HG03442 (cell line): ENCODE measurements at regions not wholly inside any gene's neighbourhood (a gene's known extent, or its start where the extent isn't known, plus 50 kb on each side); places are given as distances from the start of the nearest gene placed in this dataset.
"Not testable (repeated sequence)": the region's sequence is repeated elsewhere in the genome, so short reads cannot be mapped to it uniquely, and the experiment has no call there.

Experiments
- ATAC-seq: cut with Tn5 transposase; IDR thresholded peaks from one replicate; pipeline ENCODE4 v1.9.1; 2021; ENCODE audit warnings: mild to moderate bottlenecking, moderate library complexity; ENCODE audit not compliant: unreplicated experiment

DNA sequence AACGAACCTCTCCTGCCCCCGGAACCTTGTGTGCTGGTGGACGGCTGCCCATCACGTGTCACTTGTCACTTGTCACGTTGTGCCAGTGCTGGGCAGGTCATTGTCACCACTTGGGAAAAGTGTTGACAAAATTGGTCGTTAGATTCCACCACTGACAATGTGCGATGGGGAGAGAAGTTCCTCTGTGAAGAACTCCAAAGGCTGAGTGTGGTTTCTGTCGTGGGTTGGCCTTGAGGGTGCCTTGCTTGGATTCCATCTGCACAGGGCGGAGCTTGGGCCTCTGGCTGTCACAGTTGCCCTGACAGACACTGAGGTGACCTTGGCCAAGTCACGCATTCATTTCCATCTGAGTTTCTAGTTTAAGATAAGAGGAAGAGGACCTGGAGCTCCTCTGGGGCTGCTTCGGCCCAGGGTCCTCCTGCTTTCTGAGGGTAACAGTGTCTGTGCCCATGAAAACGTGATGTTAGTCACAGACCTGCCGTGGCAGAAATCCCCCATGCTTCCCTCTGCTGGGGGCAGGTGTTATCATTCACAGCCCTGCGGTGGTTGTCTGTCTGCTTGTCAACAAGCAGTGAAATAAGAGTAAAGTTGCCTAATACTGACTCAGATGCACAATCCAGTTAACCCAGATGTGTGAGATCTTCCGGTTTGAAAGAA is 133.6 kb downstream of the LAT start:
- not testable (repeated sequence) for ATAC-seq

- ATAC-seq: no peak
Observed at GRCh38 chr16:29117631-29118030, 132.8 kb downstream of the LAT start.

DNA sequence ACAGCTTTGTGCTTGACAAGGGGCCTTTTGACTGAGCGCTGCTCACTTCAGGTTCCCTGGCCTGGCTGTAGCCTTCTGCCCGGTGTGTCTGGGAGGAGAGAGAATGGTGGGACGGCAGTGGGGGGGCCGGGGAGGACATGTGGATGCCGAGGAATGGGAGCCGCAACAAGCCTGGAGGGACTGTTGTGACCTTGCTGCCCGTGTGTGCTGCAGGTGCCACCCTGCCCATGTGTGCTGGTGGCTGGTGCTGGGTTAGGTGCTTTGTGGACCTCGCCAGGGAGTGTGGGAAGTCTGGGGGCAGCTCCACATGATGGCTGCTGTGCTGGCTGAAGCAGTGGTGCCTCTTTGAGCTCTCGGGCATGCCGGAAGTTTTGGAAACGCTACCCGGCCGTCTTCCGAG is 132.1 kb downstream of the LAT start:
- no peak for ATAC-seq

GRCh38 chr16:29116207-29116606 is 131.4 kb downstream of the LAT start:
- not testable (repeated sequence) for ATAC-seq

DNA sequence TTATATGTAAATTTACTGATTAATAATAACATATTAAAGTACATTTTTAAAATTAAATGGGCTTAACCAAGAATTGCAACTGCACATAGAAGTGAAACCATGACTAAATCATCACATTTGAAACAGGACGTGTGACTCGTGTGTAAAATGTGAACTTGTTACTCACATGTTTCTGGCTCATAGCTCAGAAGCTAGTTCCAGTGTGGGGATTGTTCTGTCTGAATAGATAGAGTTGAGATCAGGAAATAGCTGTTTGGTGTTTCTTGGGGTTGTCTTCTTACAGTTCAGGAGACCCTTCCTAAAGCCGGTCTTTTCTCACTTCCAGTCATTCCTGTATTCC is 130.9 kb downstream of the LAT start:
- not testable (repeated sequence) for ATAC-seq

GRCh38 chr16:29114989-29115801 is 130.3 kb downstream of the LAT start:
- not testable (repeated sequence) for ATAC-seq

DNA sequence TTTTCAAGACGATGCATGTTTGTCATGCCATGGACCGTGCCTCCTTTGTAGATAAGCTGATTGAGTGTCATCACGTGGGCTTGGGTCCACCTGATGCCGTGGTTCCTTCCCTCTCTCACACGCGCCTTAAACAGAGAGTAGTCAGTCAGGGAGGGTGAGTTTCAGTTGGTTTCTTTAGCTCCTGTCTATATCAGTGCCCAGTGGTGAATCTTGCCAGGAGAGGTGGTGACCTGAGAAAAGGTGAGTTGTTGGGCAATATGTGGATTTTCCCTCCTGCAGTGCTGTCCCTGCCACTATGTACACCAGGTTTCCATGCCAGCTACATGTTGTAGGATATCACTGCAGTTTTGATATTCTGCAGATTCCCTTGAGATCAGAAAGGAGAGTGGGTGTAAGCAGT is 129.7 kb downstream of the LAT start:
- ATAC-seq: no peak

DNA sequence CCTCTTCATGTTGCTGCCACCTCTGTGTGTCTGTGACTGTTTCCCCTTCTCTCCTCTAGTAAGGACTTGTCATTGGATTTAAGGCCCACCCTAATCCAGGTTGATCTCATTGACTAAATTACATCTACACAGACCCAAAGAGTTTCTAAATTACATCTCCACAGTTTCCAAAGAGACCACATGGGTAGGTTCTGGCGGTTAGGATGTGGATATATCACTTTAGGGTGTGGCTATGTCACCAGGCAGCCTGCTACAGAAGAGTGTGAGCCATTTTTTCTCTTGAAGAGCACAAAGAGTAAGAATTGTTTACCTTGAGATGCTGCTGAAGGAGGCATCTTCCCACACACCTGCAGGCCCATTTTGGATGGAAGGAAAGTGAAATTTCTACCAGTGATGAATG is 128.6 kb downstream of the LAT start:
- not testable (repeated sequence) for ATAC-seq

- ATAC-seq: no peak
Observed at GRCh38 chr16:29112755-29113347, 128.0 kb downstream of the LAT start.

- ATAC-seq: not testable (repeated sequence)
Observed at GRCh38 chr16:29111901-29112680, 127.2 kb downstream of the LAT start.

- ATAC-seq: no peak
Observed at GRCh38 chr16:29111421-29111820, 126.6 kb downstream of the LAT start.

DNA sequence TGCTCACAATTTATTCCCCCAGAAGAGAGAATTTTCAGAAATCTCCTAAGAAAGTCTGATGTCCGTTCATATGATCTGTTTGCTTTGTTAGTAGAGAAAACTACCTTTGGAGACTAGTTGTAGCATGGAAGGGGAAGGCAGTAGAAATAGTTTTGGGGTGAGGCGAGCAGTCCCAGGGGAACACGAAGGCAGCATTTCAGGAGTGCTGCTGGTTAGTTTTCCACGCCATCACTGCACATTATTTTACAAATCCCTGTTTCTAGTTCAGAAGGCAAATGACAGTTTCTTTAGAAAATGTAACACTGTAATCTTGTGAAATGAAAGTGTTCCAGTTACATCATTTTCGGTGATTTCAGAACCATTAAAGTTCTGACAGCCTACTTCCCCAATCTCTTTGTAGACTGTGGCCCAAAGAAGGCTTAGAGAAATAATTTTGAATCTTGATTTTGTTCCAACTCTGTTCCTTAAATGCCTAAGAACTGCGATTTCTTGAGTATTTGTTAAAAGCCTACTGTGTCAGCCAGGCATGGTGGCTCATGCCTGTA is 123.8 kb downstream of the LAT start:
- not testable (repeated sequence) for ATAC-seq

DNA sequence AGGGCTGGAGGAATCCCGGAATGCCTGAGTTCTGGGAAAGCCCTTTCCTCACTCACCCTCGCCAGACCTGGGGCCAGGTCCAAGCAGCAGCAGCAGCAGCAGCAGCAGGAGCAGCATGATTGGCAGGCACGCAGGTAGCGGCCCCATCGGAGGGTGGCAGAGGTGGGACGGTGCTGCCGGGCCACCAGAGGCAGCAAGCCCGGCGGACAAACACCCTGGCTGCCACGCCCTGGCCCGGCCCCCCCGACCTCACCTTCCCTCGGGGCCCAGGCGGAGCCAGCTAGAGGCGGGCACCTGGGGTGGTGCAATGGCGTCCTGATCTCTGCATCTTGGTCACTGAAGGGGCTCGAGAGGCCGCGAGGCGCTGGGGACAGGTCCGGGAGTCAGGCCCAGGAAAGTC is 122.4 kb downstream of the LAT start:
- ATAC-seq: no peak

GRCh38 chr16:29106259-29106908 is 121.5 kb downstream of the LAT start:
- not testable (repeated sequence) for ATAC-seq

DNA sequence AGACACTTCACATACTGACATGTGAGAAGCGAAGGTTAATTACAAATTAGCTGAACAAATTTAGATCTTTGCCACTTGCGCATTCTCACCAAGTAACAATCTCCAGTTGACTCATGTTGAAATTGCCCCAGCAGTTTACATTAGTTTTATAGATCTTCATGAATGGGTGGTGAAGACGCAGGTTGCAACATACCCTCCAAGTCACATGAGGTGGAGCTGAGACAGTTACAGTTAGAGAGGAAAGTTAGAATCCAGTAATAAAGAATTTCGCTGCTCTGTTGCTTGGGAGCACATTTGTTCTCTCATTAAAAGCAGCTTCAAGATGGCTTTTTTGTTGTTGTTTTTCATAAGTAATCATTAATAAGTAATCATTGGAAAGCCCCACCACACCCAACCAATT is 119.7 kb downstream of the LAT start:
- not testable (repeated sequence) for ATAC-seq

DNA sequence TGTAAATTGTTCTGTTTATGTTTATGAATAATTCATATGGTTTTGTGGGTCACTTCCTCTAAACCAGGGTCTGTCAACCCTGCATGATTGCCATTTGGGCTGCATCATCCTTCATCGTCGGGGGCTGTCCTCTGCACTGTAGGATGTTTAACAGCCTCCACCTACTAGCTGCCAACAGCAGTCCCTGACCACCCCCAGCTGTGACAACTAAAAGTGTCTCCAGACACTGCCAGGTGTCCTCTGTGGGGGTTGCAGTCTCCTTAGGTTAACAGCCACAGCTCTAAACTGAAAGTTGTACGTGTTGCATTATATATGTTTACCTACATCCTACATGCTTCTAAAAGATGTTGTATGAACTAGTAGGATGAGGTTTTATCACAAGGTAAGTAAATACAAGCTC is 113.1 kb downstream of the LAT start:
- ATAC-seq: not testable (repeated sequence)

DNA sequence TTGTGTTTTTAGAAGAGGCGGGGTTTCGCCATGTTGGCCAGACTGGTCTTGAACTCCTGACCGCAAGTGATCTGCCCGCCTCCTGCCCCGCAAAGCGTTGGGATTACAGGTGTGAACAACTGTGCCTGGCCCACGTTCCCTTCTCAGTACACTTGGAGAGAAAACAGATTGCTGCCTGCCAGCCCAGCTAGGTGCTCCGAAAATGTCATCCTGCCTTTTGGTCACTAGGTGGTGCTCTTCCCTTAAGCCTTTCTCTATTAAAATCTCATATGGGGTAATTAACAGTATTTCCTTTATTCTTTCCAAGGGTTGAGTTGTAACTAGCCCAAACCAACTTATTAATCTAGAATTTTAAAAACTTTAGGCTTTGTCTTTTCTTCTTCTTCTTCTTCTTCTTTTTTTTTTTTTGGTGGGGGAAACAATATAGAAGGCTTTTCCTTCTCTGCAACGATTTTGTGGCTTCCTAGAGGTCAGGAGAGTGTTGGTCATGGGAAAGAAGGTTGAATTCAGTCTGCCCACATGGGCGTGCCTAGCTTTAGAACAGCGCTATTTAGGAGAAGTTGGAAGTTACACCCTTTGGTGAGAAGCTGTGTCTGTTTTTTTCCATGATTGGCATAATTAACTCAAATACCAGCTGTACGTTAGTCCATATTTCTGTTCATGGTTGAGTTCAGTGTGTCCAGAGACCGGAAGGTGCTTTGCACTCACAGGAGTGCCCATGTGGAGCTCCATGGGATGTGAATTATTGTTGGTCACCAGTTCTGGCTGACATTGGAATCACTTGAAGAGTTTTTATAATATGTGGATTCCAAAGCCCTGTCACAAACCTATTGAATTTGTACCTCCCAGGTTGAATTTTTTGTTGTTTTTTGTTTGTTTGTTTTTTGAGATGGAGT is 110.1 kb downstream of the LAT start:
- not testable (repeated sequence) for ATAC-seq

DNA sequence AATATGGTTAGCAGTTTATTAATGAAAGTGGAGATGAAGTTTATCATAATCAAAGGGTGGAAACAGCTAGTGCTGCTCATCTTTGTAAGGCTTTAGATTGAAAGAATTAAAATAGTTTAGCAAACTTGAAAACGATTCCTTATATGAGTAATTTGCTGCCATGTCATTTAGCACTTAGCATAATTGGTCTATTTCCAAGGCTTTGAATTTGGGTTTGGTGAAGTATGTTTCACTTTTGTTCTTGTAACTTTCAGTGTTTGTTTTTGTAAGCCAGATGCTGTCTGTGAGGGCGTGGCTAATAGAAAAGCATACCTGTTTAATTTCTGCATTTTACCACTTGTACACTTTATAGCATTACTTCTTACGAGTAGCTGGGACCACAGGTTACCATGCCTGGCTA is 109.5 kb downstream of the LAT start:
- not testable (repeated sequence) for ATAC-seq

GRCh38 chr16:29089679-29090078 is 104.8 kb downstream of the LAT start:
- not testable (repeated sequence) for ATAC-seq
